HG03354 (cell line): ENCODE measurements at regions not wholly inside any gene's neighbourhood (a gene's known extent, or its start where the extent isn't known, plus 50 kb on each side); places are given as distances from the start of the nearest gene placed in this dataset.

Experiments
- ATAC-seq: cut with Tn5 transposase; IDR thresholded peaks from one replicate; pipeline ENCODE4 v1.9.1; 2021; ENCODE audit warnings: mild to moderate bottlenecking; ENCODE audit not compliant: unreplicated experiment, poor library complexity, severe bottlenecking

- no peak for ATAC-seq
These were observed 65.1 kb upstream of the RUNX3 start for GRCh38 chr1:24995140-24995539.

DNA sequence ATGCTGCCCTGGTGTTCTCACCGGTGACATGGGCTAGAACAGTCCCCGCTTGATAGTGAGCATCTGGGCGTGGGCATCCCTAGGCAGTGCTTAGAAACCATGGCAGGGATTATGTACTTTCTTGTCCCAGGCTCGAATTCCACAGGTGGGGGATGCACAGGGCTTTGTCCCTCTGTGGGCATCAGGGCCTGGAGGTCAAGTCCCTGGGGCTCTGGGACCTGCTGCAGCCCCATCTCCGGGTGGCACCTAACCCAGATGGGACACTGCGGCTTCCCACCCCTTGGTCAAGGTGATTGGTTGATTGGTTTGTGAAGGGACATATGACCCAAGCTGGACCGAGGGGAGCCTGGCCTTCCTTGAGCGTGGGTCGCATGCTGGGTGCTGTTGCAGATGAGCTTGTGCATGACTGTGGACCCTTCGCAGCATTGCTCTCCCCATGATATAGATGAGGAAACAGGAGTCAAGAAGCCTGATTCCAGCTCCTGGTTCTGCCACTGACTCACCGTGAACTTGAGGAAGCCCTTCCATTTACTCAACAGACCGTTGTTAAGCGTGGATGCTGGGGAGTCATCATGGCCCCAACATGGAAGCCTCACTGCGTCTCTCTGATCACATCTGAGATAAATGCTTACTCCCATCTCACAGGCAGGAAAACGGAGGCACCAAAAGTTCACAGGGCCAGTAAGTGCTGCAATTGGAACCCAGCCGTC lies 64.0 kb upstream of the RUNX3 start:
- no peak for ATAC-seq

- no peak for ATAC-seq
These were observed 62.7 kb upstream of the RUNX3 start for GRCh38 chr1:24992761-24993211.

DNA sequence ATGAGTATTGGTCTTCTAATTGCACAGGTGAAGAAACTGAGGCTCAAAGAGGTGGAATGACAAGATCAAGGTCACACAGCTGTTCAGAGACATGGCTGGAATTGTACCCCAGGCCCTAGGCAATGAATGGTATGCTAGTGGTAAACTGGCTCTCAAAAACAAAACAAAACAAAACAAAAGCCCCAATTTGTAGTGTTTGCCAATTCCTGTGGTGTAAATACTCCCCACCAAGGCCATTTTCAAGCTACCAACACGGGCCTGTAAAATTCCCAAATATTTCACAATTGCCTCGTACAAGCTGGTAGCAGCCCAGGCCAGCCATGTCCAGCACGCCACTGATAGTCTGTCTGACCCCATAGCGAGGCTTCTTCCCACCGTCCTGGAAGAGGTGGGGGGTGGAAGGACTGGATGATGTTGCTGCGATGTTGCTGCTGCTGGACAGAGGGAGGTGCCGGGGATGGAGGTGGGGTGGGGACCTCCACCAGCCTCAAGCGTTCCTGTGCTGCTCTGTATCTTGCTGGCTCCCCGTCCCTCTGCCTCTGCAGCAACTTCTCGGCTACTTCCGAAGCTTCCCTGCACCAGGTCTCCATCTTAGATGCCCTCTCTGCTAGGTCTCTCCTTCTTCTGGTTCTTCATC lies 62.2 kb upstream of the RUNX3 start:
- ATAC-seq: no peak

DNA sequence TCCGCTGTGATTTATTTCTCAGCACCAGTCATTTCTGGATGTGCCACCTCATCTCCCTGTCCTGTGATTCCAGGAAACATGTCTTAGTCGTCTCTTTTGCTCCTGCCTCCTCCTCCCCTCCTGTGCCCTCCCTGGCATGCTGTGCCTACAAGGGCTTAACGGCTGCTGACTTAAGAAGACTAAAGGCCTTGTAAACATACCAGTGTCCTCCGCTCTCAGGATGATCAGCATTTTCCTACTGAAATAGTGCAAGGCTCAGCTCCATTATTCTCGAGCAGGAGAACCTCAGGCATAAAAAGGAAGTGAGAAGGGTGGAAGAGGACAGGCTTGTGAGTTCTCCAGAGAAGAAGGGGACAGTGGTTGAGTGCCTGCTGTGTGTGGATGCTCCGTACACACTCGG lies 61.6 kb upstream of the RUNX3 start:
- no peak for ATAC-seq

DNA sequence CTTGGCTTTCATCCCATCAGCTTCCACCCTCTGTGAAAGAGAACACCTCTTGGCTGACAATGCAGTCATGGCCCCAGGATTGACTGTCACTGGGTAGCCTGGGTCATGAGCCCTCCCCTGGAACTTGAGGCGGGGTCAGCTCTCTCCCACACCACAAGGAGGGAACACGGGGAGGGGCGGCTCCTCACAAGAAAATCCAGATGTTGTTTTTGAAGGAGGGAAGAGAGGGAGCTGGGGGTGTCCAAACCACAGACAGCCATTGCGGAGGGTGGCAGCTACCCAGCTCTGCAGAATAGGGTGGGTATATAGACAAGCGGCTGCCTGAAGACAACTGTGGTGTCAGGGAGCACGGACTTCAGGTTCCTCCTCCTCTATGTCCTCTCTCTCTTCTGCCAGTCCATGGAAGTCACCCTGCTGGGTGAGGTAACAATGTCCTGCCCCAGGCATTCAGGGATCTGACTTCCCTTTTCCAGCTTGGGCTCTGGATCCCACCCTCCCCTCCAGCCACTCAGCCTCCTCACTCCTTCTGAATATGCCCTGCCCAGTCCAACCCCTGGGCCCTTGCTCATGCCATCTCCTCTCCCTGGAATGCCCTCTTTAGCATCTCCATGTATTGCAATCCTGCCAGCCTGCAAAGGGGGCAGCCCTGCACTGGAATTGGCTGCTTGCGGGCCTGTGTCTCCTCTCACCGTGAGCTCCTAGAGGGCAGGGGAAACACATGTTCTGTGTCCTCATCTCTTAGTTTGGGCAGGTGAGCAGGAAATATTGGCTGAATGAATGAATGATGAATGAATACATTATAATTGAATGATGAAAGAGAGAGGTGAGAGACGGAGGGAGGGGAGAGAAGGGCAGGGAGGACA lies 60.9 kb upstream of the RUNX3 start:
- no peak for ATAC-seq

- ATAC-seq: no peak
These were observed 60.1 kb upstream of the RUNX3 start for GRCh38 chr1:24990136-24990535.

DNA sequence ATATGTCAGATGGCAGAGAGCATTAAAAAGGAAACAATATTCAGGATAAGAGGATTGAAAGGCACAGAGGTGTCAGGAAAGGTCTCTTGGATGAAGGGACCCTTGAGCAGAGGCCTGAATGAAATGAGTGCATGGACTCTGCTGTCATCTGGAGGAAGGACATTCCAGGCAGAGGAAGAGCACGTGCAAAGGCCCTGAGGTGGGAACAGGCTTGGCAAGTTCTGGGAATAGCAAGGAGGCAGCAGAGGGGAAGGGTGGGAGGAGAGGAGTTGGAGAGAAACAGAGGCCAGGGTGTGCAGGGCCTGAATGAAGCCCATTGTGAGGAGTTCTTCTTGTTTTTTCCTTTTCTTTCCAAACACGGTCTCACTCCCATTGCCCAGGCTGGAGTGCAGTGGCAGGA lies 59.0 kb upstream of the RUNX3 start:
- no peak for ATAC-seq

DNA sequence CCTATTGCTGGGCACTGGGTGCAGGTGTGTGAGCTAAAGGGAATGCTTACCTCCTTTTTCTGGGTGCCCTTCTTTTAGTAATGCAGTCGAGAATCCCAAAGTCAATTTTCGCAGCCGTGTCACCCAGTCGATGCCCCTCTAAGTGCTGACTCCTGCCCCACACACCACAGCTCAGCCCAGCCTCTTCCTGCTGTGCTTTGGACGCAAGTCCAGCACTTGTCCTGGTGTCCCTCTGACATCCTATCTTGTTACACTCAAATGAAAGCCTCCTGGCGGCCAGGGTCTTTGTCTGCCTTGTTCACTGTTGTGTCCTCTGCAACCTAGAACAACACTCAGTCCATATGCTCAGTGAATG lies 58.5 kb upstream of the RUNX3 start:
- no peak for ATAC-seq

- ATAC-seq: no peak
These were observed 57.9 kb upstream of the RUNX3 start for GRCh38 chr1:24987875-24988557.

DNA sequence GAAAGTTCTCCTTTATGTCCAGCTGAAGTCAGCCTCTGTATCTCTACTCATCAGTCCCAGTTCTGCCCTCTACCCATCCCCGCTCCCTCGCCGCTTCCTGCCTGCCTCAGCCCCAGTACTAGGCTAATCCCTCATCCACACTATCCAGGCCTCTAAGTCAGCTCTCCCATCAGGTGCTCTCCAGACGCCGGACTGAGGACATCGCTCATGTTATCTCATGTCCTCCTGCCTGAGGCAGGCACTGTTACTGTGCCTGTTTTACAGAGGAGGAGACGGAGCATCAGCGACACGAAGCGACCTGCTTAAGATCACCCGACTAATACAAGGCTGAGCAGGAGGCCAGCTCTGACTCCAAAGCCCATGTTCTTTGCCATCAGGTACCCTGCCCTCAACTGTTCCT lies 57.3 kb upstream of the RUNX3 start:
- no peak for ATAC-seq

- ATAC-seq: no peak
These were observed 56.4 kb upstream of the RUNX3 start for GRCh38 chr1:24986372-24986965.

DNA sequence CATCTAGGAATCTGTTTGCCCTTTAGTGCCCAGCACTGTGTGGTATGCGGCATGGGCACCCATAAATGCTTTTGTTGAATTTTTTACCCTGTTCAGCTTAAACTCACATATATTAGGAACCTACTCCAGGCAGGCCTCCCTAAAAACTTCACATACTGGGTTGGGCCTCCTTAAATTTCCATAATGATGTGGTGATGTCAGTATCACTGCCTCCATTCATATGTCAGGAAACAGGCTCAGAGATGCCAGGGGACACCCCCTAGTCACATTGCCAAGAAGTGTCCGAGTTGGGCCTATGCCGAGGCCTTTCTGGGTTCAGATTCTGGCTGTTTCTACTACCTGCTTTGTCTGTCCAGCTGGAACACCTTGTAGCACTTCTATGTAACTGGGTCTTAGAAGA lies 55.7 kb upstream of the RUNX3 start:
- ATAC-seq: no peak

GRCh38 chr1:24984800-24985522 lies 54.9 kb upstream of the RUNX3 start:
- ATAC-seq: no peak

- no peak for ATAC-seq
These were observed 54.2 kb upstream of the RUNX3 start for GRCh38 chr1:24984300-24984699.

GRCh38 chr1:24983006-24983680 lies 53.1 kb upstream of the RUNX3 start:
- ATAC-seq: no peak

DNA sequence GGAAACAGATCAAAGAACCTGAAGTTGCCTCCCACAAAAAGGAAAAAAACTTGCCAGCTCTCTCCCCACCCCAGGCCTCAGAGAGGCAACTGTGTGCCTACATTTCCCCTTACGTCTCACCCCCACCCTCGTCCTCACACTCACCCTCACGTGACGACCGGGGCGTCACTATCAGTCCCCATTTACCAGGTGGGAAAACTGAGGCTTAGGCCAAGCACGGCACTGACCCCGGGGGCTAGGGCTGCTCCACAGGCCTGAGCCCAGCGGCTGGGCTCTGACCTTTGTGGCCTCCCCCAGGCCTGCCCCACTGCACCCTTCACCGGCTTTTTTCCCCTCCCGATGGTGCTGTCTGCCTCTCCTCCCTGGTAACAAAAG lies 51.5 kb upstream of the RUNX3 start:
- ATAC-seq: no peak

GRCh38 chr1:24980836-24981630 lies 51.0 kb upstream of the RUNX3 start:
- ATAC-seq: no peak
